SH-SY5Y (cell line): ENCODE measurements at regions not wholly inside any gene's neighbourhood (a gene's known extent, or its start where the extent isn't known, plus 50 kb on each side); places are given as distances from the start of the nearest gene placed in this dataset.

ENCODE experiments used
- GATA2 ChIP-seq: IDR thresholded peaks from 2 replicates; pipeline ENCODE4 v1.6.1; 2011; ENCODE audit warnings: mild to moderate bottlenecking, low read depth, low read length
- GATA3 ChIP-seq: IDR thresholded peaks from 2 replicates; pipeline ENCODE4 v1.6.1; 2011; ENCODE audit warnings: low read depth, mild to moderate bottlenecking, low read length, moderate library complexity

DNA sequence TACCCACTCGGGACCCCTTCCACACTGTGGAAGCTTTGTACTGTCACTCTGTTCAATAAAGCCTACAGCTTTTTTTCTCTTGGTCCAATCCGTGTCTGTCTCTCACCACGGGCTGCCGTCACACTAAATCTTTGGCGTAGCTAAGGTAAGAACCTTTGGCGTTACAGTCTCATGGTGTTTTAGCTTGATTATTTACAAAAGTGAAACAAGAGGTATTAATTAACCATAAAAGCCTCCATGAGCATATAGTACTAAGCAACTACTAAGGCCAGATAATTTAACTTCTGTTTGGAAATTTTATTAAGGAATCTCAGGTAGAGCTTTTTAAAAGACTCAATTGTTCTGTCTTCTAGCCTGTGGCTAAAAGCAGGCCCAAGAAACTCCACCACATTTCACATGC lies 370.7 kb upstream of the TRPC7 start:
- TF ChIP-seq GATA3 (no peak), GATA2 (no peak)

DNA sequence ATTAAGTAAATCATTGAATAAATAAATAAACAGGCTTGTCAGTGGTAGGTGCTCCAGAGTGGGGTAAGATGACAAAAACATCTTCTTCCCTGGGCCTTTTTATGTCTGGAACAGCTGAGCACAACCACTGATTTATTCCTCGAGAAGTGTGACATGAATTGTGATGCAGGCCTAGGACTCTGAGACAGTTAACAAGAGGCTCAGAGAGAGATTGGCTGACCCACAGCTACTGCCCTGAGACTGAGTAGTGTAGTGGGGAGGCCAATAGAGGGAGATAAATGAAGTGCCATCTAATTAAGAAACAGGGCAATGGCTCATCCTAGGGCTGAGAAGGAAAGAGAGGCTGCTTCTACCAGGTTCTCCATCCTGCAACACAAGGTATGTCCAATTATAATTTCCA lies 369.3 kb upstream of the TRPC7 start:
- TF ChIP-seq GATA2, result no peak
- TF ChIP-seq GATA3, result no peak

DNA sequence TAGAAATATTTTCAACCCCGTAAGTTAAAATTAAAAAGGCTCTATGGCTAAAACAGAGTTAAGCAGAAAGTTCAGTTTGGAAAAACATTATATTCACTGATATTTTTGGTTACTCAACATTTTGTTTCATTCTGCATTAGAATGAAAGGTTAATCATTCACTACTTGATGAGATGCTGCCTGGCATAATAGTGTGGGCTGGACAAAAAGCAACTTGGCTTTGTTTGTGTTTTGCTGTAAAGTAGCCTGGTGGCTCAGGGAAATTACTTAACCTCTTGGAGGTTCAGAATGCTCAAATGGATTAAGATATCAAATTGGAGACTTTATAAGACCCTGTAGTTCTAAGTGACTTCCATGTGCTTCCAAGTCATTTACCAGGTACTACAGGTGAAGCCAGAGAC lies 367.4 kb upstream of the TRPC7 start:
- TF ChIP-seq GATA3, result no peak
- no peak for TF ChIP-seq GATA2

DNA sequence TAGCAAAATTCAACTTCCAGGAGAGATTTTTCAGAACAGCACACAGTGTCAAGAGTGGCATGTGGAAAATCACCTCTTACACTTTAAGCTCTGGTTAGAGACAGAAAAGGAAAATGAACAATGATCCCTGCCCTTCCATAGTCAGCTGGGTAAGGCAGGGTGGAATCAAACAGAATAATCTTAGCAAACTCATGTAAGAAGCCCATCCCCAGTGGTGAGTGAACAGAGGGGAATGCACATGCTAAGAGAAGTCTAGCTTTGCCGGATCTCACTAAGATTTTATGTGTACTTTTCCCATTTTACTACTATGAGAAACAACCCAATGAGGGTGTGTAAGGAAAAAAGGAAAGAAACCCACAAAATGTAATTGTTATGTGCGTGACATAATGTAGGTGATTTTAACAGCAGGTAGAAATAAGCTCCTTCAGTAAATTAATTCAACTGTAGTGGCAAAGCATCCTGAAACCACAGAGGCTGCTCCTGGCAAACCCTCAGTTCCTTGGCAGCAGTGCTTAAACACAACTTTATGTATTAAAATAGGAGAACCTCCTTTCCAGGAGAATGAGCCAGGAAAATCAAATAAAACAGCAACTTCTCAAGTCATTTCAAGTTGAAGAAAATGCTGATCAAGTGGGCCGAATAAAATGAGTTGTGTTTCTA lies 366.0 kb upstream of the TRPC7 start:
- no peak for TF ChIP-seq GATA2
- no peak for TF ChIP-seq GATA3

DNA sequence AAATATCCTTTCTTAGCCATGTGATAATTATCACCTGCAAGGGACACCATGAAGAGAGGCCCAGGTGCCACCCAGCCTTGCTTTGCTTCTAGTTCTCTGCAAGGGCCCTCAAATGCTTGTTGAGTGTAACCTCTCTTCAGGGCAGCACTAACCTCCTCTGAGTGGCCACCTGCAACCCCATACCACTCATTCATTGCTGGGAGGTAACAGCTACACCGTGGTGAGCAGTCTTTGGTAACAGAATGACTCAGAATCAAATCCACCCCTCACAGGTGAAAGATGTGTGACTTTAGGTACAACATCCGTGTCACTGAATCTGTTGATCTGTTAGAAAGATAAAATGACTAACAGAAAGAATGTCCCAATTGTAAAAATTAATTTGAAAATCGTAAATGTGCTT lies 365.1 kb upstream of the TRPC7 start:
- no peak for TF ChIP-seq GATA2
- no peak for TF ChIP-seq GATA3

DNA sequence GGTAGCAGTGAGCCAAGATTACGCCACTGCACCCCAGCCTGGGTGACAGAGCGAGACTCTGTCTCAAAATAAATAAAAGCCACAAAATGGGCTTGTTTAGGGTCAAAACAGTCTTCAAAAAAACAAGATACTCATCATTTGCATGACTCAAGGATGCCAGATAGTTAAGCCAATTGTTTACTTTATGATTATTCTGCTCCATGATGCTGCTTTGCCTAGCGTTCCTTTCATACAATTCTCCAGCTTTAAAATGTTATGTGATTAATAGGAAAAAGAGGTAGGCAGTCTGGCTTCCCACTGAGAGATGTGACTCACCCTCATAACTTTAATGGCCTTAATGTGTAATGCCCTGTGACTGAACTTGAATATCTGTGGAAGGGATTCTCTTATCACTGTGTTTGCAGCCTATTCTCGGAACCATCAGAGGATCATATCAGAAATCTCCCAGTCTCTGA lies 364.6 kb upstream of the TRPC7 start:
- TF ChIP-seq GATA2, result no peak
- no peak for TF ChIP-seq GATA3

DNA sequence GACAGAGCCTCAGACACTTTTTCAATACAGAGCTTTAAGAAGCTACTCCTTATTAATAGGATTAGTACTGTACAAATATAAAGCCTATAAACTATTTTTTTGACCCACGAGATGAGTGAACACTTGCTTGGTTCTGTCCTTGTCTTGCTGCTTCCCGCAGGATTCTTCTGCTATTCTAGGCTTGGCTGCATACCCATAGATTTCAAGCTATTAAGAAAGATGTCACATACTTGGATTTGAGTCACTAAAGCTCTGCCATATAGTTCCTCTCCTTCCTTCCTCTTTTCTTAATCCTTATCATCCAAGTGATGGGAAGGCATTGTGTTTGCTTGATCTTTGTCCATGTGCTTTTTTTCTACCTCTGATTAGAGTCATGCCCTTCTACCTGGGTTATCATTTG lies 361.2 kb upstream of the TRPC7 start:
- TF ChIP-seq GATA2, result no peak
- TF ChIP-seq GATA3, result no peak

DNA sequence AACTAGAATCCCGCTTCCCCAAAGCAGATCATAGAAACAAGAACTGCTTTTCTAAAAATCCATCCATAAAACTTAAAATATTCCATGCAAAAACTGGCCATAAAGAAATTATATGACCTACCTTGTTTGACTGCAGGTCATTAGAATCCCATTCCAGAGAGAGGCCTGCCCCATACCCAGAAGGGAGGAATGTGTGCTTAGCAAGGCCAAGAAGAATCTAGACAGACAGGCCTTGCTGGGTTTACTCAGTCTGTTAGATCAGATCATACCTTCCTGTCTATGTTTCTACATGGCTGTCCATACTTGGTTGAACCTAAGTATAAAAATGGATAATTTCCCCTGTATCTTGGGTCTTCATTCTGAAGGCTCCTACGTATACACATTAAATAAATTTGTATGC lies 358.8 kb upstream of the TRPC7 start:
- TF ChIP-seq GATA2, result no peak
- no peak for TF ChIP-seq GATA3

DNA sequence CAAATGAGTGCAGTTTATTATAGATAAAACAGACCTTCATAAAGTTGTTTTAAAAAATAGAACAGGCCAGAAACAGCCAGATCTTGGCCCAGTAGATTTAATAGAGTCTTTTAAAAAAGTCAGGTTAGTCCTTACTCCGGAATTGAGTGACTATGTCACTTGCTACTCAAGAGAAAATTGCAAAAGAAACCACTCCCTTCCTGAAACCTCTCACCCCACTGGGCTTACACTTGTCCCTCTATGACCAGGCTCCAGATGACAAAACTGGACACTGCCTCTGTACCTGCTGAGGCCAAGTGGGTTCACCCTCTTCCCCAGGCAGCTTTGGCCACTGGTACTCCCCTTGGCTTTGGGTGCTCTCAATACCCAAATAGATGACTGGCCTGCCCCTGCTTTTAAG lies 357.2 kb upstream of the TRPC7 start:
- TF ChIP-seq GATA3 (no peak), GATA2 (no peak)

DNA sequence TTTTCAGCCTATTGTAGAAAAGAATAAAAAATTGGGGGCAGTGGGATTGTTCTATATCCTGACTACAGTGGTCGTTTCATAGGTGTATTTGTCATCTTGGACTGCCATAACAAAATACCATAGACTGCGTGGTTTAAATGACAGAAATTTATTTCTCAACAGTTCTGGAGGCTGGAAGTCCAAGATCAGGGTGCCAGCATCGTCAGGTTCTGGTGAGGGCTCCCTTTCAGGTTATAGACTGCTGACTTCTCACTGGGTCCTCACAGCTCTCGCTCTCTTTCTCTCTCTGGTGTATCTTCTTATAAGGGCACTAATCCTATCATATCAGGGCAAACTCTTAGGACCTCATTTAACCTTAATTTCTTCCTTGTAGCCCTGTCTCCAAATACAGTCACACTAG lies 356.7 kb upstream of the TRPC7 start:
- TF ChIP-seq GATA2, result no peak
- TF ChIP-seq GATA3, result no peak

DNA sequence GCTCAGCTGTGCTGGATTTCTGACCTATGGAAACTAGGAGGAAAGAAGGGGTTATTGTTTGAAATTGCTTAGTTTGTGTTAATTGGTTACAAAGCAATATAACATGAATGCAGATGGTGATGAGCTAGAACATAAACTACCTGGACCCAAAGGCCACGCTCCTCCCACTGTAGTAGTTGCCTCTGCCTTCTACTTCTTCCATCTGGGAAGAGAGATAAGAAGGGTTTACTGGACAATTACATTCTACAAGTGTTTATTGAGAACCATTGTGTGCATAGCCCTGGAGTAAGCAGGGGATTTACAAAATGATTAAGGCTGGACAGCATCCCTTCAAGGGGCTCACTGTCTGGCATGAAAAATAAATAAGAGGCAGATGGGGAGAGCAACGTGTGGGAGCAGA lies 355.3 kb upstream of the TRPC7 start:
- no peak for TF ChIP-seq GATA3
- no peak for TF ChIP-seq GATA2

DNA sequence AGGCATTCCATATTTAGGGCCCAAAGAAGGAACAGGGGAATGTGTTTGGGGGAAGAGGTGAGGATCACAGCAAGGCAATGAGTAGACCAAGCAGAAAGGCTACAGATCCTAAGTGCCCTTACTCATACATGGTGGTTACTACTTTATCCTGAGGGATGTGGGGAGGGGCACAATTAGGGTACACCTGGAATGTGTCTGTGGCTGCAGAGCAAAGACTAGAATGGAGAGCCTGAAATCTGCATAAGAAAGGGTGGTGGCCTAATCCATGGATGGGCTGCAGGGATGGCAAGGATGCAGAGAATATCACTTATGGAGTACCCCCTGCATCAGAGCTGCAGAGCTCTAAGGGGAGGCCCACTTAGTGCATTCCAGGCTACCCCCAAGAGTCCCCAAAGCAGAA lies 352.6 kb upstream of the TRPC7 start:
- no peak for TF ChIP-seq GATA2
- no peak for TF ChIP-seq GATA3

DNA sequence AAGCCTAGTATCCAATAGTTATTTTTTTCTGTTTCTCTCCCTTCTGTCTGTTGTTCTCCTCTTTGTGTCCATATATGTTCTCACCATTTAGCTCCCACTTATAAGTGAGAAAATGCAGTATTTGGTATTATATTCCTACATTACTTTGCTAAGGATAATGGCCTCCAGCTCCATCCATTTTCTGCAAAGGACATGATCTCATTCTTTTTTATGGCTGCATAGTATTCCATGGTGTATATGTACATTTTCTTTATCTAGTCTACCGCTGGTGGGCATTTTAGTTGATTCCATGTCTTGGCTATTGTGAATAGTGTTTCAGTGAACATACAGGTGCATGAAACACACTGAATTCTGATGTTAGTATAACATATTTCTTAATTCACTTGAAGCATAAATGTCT lies 348.9 kb upstream of the TRPC7 start:
- no peak for TF ChIP-seq GATA3

DNA sequence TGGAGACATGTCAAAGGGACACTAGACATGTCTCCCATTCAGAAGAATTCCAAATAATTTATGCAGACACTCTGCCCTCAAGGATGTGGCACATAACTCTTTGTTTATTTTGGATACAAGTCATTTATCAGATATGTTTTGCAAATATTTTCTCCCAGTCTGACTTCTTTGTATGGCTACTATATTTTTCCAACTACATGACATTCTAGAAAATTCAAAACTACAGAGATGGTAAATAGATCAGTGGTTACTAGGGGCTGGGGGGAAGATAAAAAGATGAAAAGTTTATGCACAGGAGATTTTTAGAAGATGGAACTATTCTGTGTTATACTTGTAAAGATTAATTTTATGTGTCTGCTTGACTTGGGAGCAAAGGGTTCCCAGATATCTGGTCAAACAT lies 347.3 kb upstream of the TRPC7 start:
- TF ChIP-seq GATA3 (no peak), GATA2 (no peak)

DNA sequence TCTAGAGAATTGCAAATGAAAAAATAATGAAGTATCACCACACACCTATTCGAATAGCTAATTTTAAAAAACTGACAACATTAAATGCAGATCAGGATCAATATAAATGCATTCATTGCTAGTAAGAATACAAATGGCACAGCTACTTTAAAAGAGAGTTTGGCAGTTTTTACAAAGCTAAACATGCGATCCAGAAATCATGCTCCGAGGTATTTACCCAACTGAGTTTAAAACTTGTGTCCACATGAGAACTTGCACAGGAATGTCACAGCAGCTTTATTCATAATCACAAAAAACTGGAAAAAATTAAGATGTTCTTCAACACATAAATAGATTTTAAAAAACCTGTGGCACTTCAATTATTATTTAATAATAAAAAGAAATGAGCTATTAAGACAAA lies 345.5 kb upstream of the TRPC7 start:
- TF ChIP-seq GATA2 (no peak), GATA3 (no peak)

DNA sequence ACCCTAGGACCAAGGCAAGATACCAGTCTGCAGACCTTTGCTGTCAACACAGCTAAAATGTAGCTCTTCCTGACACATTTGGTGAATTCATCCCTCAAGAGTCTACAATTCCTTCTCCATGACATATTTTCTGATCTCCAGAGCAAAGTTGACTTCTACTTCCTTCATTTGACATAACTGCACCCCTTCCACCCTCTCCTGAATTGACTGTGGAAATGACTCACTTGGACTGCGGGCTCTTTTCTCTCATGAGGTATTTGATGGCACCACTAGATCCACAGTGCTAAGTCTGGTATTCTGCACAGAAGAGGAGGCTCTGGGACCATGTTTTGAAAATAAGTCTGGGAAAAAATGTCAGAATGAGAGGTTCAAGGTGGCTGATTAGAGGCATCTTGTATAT lies 338.4 kb upstream of the TRPC7 start:
- TF ChIP-seq GATA3, result no peak
- TF ChIP-seq GATA2, result no peak

DNA sequence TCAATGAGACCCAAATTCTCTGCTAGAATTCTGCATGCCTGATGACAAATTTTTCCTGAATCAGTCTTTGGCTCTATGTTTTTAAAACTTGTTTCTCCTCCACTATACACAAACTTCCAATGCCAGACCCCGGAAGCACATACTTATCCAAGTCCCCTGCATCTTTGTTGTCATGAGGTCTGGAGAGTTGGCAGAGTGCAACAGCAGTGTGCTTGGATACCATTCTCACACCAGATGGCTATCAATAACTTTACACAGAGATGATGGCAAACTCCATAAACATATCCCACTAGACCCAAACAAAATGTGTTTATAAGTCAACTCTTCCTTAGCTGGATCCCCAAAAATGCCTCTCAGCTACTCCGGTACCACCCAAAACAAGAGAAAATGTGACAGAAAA lies 337.7 kb upstream of the TRPC7 start:
- TF ChIP-seq GATA2, result no peak
- TF ChIP-seq GATA3, result no peak
